ENCODE measurements at regions not wholly inside any gene's neighbourhood (a gene's known extent, or its start where the extent isn't known, plus 50 kb on each side); places are given as distances from the start of the nearest gene placed in this dataset.

DNA sequence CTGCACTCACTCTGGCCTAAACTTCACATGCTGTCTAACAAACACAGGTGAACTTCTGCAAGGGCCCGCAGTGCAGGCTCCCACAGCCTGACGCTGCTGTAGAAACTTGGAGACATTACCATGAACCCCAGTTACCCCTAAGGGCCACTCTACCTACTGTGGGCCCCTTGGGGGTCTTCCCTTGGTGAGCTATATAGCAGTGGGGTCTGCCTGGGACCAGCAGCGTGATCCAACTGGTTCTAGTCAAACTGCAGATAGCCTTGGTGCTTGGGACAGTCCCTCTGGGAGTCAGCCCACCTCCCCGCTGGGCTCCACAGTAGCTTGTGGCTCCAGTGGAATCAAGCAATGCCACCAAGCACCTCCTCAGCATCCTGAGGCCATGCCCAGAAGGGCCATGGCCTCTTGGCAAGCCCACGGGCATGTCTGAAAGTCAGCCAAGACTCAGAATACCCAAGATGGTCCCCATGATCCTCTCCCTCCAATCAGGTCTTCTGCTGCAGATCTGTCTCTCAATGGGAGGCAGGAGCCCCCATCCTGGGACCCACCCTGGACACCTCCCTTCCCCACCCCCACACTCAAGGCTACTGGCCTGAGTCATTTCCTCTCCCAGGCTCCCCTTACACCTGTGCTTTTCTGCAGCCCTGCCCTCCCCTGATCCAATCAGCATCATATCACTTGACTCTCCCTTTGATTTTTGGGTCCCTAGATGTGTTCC, 230.0 kb upstream of the IRX1 start:
- DNase-seq (ENCODE audit: extremely low read depth, low read depth) = no peak

DNA sequence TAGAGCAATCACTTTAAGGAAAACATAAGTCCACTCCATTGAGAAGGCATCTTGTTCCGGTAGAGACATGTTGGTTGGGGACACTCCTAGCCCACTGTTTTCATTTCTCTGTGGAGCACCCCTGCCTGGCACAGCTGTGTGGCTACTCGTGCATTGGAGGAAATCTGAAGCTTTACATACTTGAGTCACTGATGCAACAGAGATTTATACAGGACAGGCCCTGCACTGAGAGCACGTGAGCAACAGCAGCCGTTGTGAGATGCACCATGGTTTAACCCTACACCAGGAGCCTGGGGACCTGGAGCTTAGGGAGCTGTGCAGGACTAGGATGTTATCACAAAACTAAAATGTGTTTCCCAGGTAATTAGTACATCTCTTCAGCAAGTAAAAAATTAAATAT, 230.7 kb upstream of the IRX1 start:
- DNase-seq (ENCODE audit: extremely low read depth, low read depth) = no peak

DNA sequence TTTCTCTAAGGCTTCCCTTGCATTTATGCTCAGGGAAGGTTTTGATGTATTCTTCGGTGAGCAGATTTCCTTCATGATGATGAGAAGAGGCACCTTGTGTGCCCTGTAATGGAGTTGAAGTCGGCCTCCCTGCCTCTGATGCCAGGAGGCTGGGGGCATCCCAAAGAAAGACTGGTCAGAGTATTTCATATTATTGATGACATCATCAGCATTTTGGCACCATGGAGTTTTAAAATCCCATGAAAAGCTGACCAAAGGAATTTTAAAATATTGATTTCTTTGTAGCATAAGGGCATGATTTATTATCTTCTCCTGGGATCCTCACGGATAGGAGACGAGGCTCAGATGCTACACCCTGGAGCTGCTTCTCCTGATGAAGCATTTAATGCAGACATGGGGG, 231.2 kb upstream of the IRX1 start:
- no peak for DNase-seq (ENCODE audit: extremely low read depth, low read depth)

DNA sequence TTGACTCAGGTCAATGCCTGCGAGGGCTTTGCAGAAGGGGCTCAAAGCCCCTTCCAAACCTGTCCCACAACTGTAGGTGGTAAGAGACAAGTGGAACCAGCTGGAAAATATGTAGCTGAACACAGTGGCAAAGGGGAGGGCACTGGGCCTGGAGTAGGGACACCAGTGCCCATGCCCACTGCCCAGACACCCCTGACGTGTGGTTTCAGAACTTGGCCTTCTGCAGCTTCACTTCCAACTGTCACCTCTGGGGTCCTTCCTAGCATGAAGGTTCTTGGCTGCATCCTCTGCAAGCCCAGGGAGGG, 233.1 kb upstream of the IRX1 start:
- no peak for DNase-seq (ENCODE audit: extremely low read depth, low read depth)

DNA sequence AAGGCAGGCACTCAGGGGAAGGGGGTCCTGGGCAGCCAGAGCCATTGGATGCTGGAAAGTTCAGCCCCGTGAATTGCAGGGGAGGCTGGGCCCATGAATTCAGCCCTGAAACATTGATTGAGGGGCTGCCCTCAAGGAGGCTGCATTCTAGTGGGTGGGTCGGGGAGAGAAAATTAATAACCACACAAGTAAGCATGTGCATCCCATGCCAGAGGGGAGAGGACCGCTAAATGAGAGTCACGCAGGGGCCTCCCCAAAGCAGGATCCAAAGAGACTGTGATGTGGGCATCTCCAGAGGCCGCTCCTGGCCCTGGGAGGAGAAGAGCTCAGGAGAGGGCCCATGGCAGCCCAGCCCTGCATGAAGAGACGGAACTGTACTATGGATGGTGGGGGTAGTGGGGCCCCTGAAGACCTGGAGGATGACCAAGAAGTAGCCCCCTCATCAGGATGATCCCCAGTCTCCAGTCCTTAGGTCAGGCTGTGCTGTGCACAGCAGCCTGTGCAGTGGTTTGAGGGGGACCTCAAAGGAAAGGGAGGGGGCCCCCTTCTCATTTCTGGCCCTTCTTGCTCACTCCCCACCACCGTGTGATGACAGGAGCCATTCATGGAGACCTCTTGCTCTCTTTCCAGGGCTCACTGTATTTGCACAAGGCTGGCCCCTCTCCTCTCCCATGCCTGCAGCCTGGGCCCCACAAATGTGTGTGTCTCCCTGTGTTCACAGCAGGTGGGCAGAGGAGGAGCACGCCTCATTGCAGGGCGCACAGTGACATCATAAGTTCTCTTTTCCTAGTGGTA, 233.6 kb upstream of the IRX1 start:
- no peak for DNase-seq (ENCODE audit: extremely low read depth, low read depth)

DNA sequence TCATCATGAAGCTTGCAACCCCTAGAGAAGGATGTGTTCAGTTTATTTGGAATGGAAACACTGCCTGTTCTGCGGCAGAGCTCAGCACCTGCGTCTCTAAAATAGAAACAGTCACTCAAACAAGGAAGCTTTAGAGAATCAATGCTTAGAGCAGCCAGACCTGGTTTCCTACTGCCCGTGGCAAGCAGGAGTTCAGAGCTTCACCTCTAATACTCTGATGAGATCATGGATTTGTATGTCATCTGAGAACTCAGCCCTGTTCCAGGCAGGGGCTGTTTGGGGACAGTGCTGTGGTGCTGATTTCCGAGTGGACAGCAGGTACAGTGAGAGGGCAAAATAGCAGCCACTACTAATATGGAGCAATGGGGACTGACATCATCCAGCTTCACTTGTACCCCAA, 236.0 kb upstream of the IRX1 start:
- DNase-seq (ENCODE audit: extremely low read depth, low read depth) = no peak

DNA sequence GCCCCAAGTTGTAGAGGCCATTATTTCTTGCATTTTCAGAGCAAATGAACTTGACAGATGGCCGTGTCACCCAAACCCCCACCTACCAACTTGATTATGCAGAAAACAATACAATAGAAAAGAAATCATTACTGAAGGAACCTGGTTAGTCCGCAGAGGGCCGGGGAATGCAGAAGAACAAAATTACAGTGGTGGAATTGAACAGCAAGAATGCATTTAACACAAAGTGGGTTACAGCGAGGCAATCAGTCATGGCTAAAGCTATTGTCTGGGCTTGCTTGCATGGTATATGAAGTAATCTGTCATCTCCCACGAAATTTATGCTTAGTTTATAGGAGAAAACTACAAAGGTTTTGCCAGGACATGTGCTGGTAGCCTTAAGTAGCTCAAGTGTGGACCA, 238.3 kb upstream of the IRX1 start:
- no peak for DNase-seq (ENCODE audit: extremely low read depth, low read depth)

DNA sequence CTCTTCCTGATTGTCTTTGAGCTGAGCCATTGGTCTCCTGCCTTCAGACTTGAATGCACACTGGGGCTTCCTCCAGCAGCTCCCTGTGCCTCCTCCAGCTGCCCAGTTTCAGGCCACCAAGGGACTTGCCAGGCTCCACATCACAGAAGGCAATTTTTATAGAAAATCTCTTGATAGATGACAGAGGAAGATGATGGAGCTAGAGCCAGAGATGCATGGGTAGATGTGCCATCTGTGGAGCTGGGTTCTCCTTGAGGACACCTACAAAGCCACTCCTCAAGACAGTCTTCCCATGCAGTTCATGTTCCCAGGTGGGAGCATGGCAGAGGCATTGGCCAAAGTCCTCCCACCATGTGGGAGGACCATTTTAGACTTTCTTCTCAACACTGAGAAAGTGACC, 239.6 kb upstream of the IRX1 start:
- no peak for DNase-seq (ENCODE audit: extremely low read depth, low read depth)

DNA sequence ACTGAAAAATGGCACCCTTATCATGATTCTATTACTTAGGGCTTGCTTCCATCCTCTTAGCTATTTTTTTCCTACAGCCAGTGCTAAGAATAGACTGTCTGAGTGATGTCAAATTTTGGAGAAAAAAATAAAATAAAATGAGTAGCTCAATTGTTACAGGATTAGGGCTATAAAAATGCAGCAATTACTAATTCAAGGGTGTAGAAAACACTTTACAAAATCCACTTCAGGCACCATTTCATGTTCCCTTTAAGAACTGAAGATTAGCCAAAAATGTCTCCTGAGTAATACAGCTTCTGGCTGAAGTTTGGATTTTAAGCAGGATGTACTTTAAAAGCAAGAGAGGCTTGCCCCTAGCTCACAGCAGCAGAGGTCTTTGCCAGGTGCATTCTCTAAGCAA, 240.5 kb upstream of the IRX1 start:
- no peak for DNase-seq (ENCODE audit: extremely low read depth, low read depth)

DNA sequence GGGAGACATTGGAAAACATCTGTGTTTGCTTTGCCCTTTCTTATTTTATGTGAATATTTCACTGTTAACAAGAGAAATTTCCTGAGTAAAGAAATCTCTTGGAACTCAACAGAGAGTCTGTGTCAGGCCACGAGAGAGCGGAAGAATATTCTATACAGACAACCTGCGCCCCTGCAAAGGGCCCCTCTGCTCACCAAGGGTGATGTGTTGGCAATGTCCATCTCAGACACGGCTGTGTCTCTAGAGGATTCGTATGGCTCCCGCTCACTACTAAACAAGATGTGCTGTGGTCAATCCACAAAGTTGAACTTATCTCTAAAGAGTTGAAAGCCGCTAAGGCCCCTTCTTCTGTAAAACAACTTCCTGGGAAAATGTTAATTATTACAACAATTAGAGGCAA, 241.0 kb upstream of the IRX1 start:
- no peak for DNase-seq (ENCODE audit: extremely low read depth, low read depth)

DNA sequence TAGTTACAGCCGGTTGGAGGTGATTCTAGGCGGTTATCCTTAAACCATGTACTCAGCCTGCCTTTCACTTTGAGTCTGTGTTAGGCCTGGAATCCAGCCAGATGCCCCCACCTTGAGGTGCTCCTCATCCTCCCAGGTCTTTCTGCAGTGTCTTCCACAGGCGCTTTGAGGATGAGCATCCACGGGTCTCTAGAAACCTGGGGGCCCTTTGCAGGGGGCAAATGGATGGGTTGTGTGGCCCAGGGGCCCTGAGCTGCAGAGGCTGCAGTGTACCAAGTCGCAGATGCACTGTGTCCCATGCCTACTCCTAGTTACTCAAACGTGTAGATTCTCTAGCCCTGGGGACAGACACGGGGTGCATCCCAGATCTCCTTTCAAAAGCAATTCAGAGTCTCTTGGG, 242.1 kb upstream of the IRX1 start:
- no peak for DNase-seq (ENCODE audit: extremely low read depth, low read depth)

DNA sequence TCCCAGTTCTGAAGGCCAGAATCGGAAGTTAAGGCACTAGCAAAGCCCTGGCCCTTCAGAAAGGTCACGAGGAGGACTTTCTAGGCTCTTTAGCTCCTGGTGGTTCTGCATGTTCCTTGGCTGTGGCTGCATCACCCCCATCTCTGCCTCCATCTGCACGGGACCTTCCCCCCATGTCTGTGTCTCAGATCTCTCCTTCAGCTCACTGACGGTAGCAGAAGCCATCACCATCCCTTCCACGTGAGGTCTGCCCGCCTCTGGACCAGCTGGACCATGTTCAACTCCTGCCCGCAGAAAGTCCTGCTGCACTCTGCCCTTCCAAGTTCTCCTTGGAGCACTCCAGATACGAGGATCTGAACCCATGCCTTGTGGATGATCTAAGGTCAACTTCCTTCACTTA, 242.9 kb upstream of the IRX1 start:
- DNase-seq (ENCODE audit: extremely low read depth, low read depth) = no peak

DNA sequence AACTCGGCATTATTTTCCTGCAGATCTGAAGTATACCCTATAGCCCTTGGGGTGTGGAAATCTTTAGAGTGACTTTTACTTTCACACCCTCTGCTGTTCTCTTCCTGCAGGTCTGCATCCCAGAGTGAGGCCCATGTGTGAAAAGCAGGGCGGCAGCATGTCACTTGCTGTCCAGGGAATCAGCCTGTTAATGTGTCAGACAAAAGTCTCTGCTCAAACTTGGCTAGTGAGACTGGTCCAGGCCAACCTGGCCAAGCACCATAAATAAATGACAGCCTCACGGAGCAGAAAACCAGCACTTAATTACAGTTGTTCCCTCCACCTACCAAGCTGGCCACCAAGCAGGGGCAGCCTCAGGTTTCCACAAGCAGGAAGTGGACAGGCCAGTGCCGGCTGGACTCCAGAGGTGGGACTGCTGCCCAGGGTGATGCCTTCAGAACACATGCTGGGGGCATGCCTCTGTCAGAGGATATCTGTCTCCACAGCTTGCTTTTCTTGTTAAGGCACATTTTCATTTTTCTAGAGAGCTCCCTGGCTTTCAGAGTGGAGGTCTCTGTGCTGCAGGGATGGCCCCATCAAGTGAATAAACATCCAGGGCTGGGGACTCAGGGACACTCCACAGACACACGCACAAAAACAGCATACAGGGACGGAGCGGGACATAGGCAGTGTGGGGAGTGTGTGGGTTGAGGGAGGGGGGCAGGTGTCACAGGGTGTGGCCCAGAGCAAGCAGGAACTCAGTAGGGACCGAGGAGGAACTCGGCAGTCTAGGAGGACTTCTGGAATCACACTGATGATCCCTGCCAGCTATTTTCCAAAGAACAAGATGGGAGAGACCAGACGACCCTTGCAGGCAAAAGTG, 243.8 kb upstream of the IRX1 start:
- no peak for DNase-seq (ENCODE audit: extremely low read depth, low read depth)

DNA sequence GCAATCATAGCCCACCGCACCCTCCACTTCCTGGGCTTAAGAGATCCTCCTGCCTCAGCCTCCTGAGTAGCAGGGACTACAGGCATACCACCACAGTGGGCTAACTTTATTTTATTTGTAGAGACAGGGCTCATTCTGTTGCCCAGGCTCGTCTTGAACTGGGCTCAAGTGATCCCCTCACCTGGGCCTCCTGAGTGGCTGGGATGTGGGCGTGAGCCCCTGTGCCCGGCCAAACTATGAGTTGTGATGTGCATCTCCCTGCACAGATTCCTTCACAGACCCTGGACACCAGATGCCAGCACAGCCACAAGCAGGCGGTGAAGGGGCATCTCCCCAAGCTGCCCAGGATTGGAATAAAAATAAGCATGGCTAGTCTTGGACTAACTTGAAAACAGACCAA, 244.9 kb upstream of the IRX1 start:
- DNase-seq (ENCODE audit: extremely low read depth, low read depth) = no peak

DNA sequence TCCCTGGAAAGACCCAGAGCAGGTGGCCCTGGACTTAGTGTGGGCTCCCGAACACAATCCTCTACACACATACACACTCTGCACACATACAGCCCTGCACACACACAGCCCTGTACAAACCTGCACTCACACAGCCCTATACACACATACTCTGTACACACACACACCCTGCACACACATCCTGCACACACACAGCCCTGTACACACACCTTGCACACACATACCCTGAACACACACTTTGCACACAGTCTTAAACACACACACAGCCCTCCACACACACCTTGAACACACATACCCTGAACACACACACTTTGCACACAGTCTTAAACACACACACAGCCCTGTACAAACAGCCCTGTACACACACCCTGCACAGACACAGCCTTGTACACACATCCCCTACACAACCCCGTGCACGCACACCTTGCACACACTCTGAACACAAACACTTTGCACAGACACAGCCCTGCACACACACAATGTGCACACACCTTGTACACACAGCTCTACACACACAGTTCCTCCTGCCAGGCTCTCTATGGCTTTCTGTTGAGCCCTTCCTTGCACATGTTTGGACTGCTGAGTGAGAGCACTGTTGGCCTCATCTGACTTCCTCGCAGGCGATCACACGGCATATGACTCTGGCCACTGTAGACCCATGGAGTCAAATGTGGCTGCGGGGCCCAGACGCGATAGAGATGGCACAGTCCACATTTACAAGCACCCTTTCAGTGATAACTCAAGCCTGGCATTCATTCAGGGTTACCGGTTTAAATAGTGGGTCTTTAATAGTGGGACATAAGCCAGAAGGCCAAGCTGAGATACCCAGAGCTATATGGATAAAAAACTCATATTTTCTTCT, 245.7 kb upstream of the IRX1 start:
- no peak for DNase-seq (ENCODE audit: extremely low read depth, low read depth)

DNA sequence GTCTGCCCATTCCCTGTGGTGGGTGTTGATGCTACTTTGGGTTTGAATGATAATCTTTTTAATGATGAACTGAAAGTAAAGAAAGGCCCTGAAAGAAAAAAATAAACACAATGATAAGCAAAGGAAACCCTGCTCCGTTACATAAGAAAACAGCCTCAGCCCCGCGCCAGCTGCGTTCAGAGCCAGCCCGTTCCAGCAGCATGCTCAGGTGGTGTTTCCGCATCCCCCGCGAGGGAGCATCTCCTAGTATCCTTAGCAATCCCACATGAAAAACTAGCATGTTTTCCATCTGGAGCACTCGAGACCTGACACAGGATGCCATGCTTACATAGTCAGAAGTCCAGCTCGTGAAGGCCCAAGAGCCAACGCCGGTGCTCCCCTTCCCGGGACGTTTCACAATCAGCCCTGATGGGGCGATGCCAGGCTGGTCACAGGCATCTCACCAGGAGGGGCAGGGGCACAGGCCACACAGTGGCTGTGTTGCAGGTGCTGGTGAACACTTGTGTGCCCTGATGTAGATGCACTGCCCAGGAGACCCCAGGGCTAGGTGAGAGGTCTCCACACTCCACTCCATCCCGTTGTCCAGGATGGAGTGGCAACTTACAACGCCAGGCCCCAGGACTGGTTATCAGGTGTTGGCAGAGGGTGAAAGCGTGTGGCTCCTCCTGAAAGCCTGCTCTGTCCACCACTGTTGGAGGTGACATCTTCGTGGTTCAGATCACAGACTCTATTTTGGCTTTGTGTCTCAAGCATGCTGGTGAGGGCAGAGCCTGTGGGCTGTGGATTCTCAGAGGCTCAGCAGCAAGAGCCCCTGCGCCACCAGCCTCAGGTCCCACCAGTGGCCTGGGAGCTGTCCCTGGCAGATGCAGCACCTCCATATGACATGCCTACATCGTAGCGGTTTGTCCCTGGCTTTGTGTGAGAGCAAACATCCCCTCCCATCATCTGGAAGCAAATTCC, 246.8 kb upstream of the IRX1 start:
- DNase-seq (ENCODE audit: extremely low read depth, low read depth) = no peak

DNA sequence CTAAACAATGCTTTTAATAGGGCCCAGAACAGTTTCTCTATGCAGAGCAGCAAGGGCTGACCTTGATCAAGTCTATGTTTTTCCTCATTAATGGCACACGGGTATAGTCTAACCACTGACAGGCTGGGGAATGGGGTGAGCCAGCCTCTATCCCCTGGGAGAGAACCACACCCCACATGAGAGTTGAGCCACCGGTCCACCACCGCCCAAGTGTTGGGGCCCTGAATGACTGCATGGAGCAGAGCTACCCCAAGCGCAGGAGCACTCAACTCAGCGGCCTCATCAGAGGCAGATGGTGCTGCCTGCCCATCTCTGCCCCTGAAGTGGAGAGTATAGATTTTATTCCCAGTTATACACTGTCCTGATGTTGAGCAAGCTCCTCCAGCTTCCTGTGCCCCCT, 247.9 kb upstream of the IRX1 start:
- DNase-seq (ENCODE audit: extremely low read depth, low read depth) = no peak

DNA sequence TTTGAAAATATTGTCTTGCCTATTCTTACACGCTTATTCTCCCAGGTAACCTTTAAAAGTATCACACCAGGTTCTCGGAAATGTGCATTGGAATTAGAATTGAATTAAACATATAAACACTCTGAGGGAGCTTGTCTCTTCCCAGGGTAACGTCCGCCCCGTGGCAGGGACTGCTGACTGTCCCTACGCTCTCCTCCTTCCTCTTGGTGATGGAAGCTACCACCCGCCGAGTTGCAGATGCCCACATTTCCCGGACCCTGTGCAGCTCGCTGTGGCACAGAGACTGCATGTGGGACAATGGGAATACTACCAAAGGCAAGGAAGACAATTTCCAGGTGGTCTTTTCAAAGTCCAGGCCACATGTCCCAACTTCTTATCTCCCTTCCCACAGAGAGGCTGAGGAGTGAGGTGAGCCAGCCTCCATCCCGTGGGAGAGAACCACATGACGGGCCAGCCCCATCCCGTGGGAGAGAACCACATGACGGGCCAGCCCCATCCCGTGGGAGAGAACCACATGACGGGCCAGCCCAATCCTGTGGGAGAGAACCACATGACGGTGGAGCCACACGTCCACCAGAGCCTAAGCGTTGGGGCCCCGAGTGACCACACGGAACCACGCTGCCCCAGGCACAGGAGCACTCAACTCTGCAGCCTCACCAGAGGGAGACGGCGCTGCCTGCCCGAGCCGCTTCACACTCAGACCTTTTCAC, 249.4 kb upstream of the IRX1 start:
- DNase-seq (ENCODE audit: extremely low read depth, low read depth) = no peak

DNA sequence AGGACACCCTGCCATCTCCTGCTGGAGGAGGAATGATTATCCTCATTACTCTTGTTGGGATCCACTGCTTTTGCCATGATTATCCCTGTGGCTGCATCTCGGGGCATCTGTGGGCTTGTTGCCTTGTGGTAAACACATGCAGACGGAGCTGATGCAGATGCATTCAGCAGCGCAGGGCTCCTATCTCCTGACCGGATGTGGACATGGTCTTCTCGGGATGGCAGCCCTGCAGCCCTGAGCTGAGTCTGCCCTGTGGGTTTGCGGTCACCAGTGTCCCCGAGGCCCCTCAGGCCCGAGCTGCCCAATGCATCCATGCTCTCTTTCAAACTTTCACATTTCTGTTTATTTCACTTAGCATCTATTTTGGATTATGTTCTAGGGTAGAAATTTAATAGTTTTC, 250.4 kb upstream of the IRX1 start:
- no peak for DNase-seq (ENCODE audit: extremely low read depth, low read depth)

All from NCI-H460 (cell line).